GM23248 (cell line): ENCODE measurements at regions not wholly inside any gene's neighbourhood (a gene's known extent, or its start where the extent isn't known, plus 50 kb on each side); places are given as distances from the start of the nearest gene placed in this dataset.

Experiments used
- EZH2 ChIP-seq: fragments of 200-600 bp; sonication (generic); IDR thresholded peaks from 2 replicates; pipeline ENCODE4 v1.6.1; 2018; ENCODE audit warnings: antibody characterized with exemption, mild to moderate bottlenecking; ENCODE audit not compliant: insufficient read depth, poor library complexity, severe bottlenecking
- EZH2phosphoT487 ChIP-seq: fragments of 200-600 bp; sonication (generic); IDR thresholded peaks from 2 replicates; pipeline ENCODE4 v1.6.1; 2018; ENCODE audit warnings: antibody characterized with exemption, moderate library complexity, mild to moderate bottlenecking, low read depth; ENCODE audit not compliant: insufficient read depth

DNA sequence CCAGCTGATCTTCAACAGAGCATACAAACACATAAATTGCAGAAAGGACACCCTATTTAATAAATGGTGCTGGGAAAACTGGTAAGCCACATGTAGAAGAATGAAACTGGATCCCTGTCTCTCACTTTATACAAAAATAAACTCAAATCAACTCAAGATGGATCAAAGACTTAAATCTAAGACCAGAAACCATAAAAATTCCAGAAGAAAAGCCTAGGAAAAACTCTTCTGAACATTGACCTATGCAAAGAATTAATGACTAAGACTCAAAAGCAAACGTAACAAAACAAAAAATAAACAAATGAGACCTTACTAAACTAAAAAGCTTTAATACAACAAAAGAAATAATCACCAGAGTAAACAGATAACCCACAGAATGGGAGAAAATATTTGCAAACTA lies 74.5 kb upstream of the ABCC4 start:
- TF ChIP-seq EZH2phosphoT487, result no peak
- no peak for TF ChIP-seq EZH2
